NCI-H128 (cell line): ENCODE measurements at regions not wholly inside any gene's neighbourhood (a gene's known extent, or its start where the extent isn't known, plus 50 kb on each side); places are given as distances from the start of the nearest gene placed in this dataset.

Experiments used
- DNase-seq: peaks from one replicate; lab custom pipeline; 2025; ENCODE audit not compliant: unreplicated experiment; lab: John Stamatoyannopoulos, UW

DNA sequence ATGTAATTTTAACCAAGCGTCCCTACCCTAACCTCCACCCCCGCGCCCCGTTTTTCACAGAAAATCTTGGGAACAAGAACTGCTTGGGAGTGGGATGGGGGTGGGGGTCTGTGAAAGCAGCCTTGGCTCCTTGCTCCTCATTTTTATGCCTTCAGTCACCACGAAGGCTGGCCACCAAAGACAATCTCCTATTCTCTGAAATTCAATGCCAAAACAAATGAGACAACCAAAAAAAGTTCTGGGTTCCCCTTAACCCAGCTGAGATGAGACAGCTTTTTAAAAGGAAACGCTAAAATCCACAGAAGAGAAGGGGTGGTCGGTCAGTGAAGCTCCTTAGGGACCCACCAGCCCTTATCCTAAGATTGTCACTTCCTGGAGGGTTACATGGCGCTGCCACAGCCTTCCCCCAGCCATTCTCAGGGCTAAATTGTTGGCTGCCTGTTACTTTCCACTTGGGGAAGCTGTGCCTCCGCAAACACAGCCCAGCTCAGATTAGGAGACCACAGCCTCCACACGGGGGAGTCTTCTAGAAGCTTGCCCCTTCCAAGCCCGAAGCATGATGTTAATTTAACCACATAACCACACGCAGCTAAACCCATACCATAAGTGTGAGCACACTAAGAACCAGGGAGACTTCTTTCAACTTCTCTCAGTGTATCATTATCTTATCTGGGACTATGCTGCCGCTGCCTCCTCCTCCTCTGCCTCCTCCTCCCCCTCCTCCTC is 136.3 kb downstream of the FOXD1 start:
- DNase-seq: no peak

DNA sequence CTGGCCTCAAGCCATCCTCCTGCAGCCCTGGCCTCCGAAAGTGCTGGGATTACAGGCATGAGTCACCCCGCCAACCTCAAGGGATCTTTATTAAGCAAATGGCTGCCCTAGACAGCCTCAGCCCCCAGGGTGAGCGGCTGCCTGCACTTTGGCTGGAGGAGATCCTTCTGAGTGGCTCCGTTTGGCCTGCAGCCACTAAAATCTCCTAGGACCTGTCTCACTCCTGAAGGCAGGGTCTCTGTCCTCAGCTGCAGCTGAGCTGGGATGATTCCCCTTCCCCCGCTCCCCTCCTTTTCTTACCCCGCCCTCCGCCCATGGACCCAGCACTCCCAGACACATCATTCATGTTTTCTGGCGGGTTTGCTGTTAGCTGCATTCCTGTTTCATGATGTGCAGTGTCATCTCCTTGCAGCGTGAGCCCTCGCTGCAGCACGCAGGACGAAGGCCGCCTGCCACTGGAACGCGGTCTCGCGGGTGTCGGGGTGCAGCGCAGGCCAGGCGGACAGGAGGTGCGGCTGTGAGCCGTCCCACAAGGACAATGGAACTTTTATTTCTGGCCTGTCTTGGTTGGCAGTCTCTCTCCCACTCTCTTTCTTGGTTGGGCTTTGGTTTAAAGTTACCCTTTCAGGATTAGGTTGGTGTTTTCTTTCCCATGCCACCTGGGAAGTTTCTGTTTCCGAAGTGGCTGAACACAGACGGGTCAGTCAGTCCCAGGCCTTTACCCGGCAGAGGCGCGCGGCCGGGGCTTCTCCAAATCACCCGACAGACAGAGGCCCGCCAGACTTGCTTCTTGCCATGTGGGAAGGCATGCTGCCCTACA is 137.1 kb downstream of the FOXD1 start:
- DNase-seq: no peak

DNA sequence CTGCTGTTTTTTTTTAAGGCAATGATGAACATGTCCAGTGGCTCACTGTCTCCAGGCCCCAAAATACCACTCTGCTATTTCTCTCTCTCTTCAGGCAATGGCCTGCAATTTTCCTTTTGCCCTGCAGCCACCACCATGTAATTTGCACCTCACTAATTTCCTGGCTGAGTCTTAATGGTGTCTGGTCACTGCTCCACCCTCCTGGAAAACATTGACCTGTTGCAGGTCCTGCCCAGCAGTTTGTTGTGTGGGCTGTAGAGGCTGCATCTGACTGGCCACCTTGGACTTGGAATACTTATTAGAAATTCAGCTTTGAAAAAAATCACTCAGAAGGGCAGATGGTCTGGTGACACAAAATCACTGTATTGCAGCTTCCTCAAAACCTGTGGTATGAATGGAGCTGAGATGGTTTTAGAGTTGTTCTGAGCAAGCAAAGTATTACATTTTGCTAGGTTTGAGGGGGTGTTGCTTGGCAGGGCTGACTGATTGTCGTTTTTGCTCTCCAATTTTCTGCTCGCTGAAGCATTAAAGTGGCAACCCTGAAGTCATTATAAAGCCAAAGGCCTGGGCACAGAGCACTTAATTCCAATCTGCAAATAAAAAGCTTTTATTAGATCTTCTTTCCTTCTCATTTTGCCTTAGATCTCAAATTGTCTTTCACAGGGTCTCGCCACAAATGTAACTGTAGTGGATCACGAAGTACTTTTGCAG is 134.8 kb downstream of the TMEM174 start:
- DNase-seq: peak; percentile 26

DNA sequence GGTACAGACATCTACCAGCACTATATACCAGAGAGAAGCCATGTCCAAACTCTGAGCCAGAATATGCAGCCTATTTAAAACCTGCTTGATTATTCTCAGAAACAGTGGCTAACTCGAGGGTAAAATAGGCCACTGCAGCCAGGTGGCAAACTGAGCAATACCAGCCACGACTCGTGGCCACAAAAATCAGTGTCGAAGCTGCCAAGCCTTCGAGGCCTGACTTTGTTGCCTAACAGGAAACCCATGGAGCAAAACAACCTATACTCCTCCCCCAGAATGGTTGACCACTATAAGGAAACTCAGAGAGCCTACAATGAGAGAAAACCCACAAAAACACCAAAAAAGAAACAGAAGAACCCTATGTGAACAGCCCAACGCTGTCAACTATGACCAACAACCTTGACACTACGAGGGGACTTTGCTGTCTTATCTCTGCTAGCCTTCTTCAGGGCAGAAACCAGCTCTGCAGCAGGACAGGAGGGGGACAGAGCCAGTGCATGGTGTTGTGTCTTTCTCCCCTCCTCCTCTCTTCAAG is 133.8 kb downstream of the TMEM174 start:
- DNase-seq: no peak

DNA sequence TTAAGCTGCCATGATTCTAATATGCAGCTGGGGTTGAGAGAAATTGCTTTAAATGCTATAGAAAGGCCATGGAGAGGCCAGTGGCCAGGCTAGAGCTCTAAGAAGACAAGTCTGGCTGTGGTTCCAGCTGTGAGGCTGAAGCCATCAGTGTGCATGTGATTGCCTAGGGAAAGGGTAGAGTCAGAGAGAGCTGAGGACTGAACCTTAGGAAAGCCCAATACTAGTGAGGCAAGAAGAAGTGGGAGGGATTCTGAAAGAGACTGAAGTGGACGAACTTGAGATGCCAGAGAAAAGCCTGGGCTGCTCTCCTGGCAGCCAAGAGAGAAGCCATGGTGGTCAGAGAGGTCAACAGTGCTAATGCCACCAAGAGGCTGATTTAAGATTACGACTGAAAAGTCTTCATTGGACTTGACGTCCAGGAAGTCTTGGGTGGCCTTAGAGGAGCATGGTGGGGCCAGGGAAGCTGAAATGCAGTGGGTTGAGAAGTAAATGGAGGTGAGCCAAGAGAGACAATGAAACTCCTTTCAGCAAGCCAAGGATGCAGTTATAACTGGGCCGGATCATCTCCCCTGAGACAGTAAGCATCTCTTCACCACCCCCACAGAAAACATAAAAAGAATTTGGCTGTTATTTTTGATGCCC is 133.2 kb downstream of the TMEM174 start:
- no peak for DNase-seq

DNA sequence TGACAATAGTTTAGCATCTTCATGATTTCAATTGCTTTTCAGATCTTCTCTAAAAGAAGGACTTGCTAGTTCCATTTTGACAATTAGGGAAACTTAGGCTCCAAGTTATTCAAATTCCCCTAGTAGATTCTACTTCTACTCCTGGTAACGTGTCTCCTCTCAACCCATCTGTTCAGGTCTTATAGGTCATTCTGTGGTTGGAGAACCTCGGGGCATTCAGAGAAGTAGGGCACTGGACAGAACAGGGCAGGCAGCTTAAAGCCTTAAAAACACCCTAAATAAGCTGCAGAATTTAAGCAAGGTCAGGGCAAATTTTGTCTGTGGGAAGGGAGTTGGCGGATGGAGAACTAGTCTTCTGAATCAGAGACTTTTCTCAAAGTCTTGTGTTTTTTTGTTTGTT is 132.4 kb downstream of the TMEM174 start:
- no peak for DNase-seq

DNA sequence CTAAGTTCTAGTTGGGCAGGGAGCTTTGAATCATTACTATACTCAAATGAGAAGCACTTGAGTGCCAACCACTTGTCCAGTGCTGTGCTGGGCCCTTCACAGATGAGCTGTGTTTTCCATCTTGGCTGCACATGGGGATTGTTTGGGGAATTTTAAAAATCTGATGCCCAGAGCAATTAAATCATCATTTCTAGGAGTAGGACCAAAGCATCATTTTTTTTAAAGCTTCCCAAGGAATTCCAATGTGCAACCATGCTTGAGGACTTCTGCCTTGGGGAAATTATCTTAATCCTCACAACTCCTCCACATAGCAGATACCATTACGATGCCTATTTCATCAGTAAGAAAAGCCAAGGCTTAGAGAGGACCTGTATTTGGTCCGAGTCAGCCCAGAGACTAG is 131.4 kb downstream of the TMEM174 start:
- no peak for DNase-seq

DNA sequence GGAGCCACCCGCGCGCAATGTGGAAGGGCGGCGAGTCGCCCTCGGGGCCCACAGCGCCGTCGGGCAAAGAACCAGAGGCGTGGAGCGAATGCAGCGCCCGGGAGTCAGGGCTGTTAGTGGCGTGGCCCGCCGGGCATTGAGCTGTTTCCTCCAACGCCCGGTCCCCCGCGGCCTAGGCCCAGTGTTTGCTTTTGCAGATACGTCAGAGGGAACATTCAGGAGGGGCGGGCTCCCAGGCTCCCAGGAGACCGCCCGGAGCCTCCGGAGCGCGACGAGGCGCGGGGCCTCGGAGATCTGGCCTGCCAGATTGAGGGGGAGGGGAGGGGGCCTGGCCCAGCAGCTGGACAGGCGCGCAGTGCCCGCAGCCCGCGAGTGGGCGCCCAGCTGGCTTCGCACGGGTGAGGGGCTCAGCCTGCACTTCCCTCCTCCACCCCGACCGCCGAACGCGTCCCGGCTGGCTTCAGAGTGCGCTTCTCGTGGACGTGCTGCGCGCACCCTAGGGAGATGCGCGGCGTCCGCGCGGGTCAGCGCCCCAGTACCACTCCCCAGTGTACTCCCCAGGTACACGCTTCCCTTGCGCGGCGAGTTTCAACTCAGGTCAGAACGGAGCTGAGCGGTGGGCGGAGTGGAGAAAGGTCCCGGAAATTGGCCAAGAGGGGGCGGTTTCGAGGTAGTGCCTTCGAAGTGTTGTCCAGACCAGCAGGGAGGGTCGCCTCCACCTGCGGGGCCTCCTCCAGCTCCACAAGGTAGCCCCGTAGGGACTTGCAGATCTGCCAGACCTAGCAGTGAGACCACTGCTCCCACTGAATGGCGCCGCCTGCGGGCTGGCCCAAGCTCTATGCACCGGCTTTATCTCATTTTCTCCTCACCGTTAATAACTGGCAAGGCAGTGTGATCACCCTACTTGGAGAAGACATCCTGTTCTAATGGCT is 130.4 kb downstream of the TMEM174 start:
- no peak for DNase-seq

DNA sequence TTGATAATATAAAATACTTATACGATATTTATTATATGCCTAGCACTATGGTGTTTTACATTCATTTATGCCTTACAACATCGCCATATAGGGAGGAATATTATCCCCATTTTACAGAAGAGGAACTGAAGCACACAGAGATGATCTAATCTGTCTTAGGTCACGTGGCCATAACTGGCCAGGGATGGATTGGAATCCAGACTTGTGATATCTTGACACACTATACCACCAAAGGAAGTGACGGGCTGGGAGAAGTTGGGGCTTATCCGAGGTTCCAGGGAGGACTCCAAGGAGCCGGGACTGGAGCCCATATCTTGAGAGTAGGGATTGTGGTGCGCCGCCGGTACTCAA is 129.8 kb downstream of the TMEM174 start:
- DNase-seq: no peak

DNA sequence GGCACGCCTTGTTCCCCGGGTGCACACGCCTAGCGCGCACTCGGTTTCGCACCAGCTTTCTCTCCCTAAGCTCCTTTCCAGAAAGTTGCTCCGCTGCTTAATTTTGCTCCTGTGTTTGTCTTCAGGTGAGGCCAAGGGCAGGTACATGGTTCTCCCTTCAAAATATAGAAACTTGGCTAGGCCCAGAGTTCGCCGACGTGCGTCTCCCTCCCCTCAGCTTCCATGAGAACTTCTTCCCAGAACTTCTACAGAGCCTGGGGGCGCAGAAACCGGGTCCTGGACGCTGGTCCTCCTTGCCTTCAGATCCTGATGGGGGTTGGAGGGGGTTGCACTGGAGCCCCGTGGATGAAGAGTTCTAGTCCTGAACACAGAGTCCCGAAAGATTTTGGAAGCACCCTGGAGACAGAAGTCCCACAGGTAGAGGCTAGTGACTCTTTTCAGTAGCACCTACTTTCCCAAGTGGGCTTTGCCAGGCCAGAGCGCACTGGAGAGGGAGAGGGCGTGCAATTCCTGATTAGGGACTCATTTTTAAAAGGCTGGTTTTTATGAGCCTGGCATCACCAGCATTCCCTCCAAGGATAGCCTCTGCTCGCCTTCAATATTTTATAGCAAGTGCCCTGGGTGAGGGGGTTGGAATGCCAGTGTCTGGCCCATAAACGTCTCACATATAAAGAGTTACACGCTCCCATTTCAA is 128.4 kb downstream of the TMEM174 start:
- DNase-seq: no peak

DNA sequence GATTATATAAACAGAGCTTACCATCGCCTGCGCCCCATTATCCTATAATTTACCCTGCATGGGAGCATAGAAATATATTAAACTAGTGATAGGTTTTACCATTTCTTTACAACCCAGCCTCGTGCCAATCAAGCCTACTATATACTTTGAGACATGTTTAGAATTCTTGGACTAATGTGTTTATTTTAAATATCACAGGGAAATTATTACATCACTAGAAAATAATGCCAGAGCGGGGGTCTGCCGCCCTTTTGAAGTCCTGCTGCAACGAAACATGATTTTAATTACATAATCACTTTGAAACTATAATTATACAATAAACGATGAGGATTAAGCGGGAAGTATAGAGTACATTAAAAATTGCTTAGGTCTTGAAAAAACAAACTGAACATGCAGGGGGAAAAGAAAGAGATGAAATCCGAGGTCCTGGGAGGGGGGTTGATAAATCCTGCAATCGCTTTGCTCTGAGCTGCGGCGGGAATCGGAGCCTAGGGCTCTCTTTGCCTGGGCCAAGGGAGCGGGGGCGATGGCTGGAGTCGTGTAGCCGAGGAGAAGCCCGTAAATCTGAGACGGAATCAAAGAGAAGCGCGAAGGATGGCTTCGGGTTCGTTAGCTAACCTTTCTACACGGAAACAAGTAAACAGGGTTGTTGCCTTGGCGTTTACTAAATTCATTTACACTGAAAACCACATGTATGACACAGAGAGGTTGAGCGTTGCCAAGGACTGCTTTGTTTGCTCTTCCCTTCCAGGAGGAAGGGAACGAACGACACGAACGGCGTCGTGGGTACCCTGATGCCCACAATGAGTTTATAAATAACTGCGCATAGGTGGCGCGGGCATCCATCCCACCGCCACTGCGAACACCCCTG is 127.6 kb downstream of the TMEM174 start:
- no peak for DNase-seq

DNA sequence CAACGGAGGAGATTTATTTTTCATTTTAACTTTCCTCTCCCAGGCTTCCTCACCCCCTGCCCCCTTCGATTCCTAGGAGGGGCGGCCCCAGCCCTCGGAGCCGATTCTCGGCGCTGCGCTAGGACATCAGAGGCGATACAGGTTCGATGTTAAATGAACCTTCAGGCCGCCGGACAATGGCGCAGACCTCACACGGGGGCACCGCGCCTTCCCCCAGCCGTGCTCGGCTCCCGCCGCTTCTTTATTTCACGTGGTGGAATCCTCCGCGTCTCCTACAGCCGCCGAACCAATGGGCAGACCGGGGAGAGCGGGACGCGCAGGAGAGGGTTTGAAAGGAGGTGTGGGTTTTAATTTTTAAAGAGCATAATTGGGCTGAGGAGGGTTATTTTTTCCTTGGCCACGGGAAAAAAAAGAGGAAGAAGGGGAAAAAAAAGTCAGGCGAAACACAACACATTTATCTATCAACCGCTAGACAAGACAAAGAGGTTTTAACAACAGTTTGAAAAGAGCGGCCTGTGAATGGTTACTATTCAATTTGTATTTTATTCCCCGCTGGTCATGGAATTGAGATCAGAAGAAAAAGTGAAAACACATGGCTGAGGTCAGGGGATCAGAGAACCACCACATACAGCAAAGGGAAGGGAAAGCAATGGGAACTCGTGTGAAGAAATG is 126.8 kb downstream of the TMEM174 start:
- no peak for DNase-seq

DNA sequence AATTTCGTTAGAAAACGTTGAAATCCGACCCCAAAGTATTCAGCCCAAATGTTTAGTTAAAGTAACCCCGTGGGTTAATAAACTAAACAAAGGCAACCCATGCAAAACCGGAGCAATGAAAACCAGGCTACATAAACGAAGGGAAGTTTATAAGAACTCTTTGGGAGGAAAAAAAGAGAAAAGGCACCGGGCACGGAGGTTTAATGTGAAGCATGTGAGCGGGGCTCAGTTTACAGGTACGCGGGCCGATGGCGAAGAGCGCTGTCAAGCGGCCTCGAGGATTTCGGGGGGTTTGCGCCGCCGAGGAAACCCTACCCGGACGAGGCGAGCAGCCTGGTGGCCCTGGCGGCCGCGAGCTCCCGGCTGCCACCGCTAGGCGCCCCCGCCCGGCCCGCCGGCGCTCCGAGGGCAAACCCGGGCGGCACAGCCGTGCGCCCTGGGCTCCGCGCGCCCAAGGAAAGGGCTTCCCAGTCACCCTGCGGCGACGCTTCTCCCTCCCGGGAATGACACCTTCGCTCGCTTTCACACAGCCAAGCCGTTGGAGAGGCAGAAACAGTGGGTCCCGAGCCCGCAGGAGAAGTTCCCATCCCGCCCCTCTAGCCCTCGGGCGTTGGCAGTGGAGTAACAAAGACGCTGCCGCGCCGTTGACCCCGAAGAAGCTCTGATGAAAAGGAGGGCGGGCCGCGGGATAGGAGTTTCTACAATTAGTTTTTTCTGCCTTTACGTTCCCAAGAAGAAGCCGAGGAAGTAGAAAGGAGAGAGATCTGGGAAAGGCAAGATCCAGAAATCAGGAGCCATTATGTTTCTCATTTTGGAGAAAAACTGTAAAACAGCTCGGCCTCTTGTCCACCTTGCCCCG is 126.0 kb downstream of the TMEM174 start:
- DNase-seq: no peak

DNA sequence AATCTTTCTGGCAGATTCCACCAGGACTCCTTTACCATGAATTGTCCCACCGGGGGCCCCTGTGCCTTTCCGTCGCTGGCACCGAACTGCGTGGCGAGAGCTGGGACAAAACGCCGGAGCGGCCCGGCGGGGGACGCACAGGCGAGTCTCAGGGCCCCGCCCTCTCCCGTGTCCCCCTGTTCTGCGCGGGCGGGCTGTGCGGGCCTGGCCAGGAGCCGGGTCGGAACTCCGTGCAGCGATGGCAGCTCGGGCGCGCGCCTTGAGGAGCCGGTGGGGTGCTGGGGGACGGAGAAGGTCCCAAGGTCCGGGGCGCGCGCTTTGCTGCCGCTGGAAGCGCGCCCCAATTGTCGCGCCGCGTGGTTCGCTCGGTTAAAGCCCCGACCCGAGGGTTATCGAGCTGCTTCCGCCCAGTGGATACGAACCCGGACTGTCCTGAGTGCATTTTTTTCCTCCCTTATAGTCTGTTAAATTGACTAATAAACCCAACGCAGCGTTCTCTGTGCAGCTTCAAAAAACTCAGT is 125.3 kb downstream of the TMEM174 start:
- no peak for DNase-seq

DNA sequence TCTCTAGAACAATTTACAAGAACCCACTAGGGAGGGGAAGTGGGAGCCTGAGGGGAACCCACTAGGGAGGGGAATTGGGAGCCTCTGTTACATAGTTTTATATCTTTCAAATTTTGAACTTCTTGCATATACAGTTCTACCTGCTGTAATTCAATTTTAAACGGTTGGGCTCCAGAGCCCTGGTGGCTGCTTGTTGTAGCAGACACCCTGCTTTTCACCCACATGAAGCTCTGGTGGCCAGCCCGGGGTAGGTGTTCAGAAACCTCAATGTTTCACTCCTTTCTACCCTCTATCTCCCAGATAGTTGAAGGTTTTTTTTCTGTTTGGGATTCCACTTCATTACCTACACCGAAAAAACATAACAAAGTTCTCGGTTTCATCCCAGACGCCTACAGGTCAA is 124.4 kb downstream of the TMEM174 start:
- DNase-seq: no peak

DNA sequence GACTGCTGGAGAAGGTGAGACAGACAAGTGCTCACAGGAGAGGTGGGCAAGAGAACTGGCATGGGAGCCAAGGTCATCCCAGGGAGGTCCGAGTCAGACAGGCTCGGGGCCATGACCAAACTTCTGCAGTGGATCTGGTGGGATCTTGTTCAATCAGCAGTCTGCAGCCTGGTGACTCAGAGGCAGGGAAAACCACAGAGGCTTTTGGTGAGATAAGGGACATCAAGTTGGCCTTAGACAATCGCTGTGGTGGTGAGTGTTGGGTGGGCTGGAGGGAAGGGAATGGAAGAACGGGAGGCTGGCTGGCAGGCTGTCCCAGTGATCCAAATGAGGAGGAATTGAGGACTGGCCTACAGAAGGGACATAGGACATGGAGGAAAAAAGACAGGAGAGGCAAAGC is 123.8 kb downstream of the TMEM174 start:
- DNase-seq: no peak

DNA sequence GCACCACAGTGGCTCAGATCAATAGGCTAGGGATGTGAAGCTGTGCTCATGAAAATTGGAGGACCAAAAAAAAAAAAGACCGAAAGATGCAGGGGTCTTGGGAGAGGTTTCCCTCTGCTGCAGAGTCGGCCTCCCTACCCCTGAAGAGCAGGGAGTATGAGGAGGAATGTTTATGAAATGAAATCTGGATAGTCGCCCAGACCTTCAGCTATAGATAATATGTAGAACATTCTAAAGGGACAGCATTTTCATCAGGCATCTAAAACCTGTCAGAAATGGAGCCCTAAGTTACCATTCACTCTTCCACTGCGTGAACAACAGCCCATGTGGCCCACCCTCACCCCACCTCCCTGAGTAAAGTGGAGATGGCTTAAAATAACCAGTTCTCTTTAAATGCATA is 122.9 kb downstream of the TMEM174 start:
- DNase-seq: no peak
